ENCODE measurements at regions not wholly inside any gene's neighbourhood (a gene's known extent, or its start where the extent isn't known, plus 50 kb on each side); places are given as distances from the start of the nearest gene placed in this dataset.

DNA sequence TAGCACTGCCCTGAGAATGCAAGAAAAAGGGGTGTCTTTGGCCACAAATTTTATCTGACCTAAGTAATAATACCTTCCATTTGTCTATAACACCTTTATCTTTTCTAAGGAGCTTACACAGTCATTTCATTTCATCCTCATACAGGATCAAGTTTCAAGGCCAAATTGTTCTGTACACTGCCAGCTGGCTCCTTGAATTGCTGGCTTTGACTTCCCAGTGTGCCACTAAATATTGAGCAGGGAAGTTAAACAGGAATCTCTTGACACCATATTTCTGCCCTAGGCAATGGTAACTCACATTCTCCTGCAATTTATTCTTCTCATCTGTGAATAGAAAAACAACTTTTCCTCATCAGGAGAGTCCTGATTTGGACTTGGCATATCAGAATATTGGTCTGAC, 195.1 kb upstream of the LRP1B start:
- no peak overlapping the region for H3K4me3 Mint-ChIP-seq
- Histone ChIP-seq H3K4me2 (replicated peaks; ENCODE audit: low read depth, low read length, poor library complexity, severe bottlenecking) (no peak overlapping the region), H3K79me2 (ENCODE audit: control insufficient read depth, insufficient read depth, low read length) (no peaks in the 10 kb centered on the region), H3K4me1 (ENCODE audit: control insufficient read depth in 2 of 2, insufficient read depth in 2 of 2, low read length in 2 of 2) (no peaks in the 10 kb centered on the region), H2AFZ (ENCODE audit: insufficient read depth, low read depth, low read length, poor library complexity, severe bottlenecking) (no peak overlapping the region), H3K4me3 (ENCODE audit: control extremely low read depth in 1 of 5, extremely low read depth in 1 of 5, insufficient read depth in 1 of 5, low read depth in 2 of 5, low read length in 4 of 5) (no peak overlapping the region), H3K9me3 (ENCODE audit: control extremely low read depth in 1 of 3, control insufficient read depth in 2 of 3, insufficient read depth in 1 of 3, low read length in 2 of 3) (peaks cover 0 to 1% (median 0%) of the 10 kb centered on the region in 3 donors), H3K9ac (ENCODE audit: low read length) (no peak overlapping the region), H3K27me3 (replicated peaks in 1 of 4; ENCODE audit: control extremely low read depth in 1 of 4, control insufficient read depth in 3 of 4, insufficient read depth in 4 of 4, low read length in 3 of 4) (no peaks in the 10 kb centered on the region), H4K20me1 (ENCODE audit: control insufficient read depth, insufficient read depth, low read length, poor library complexity, severe bottlenecking) (no peaks in the 10 kb centered on the region), H3K36me3 (replicated peaks in 1 of 2; ENCODE audit: control extremely low read depth in 1 of 2, control insufficient read depth in 1 of 2, extremely low read depth in 1 of 2, insufficient read depth in 2 of 2, low read length in 1 of 2) (no peaks in the 10 kb centered on the region), H3K27ac (ENCODE audit: low read length in 2 of 2) (no peak overlapping the region)
- H3K4me1 Mint-ChIP-seq: no peaks in the 10 kb centered on the region
- POLR2A ChIA-PET: no interaction called here
- intact Hi-C loops (cut with micrococcal nuclease): no loop called here
- H3K27ac Mint-ChIP-seq: no peak overlapping the region
- H3K27me3 Mint-ChIP-seq: no peaks in the 10 kb centered on the region
- no peak for ATAC-seq (ENCODE audit: low read depth)
- CTCF ChIA-PET: no interaction called here
- no peak for DNase-seq
- TF ChIP-seq EZH2 (IDR thresholded peaks at IDR 0.05; ENCODE audit: borderline replicate concordance, insufficient read depth, low read depth, low read length, poor library complexity, severe bottlenecking) (no peak), CTCF (IDR thresholded peaks at IDR 0.05) (no peak)
- no peaks in the 10 kb centered on the region for H3K9me3 Mint-ChIP-seq (ENCODE audit: insufficient read depth)

DNA sequence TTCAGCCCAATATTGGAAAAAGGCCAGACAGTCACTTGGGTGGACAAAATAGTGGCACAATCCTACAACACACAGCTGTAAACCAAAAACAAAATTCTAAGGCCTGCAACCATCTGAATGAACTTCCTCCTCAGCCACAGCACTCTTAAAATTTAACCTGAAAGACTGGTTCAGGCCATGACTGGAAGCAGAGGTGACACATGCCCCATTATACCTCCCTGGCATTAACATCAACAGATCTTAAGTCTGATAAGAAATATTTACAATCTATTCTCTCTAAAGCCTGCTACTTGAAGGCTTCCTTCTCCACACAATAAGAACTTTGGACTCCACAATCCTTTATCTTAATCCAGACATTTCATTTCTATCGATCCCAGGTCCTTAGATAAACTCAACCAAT, 192.4 kb upstream of the LRP1B start:
- H3K27me3 ChIP-seq (replicated peaks in 1 of 4; ENCODE audit: control extremely low read depth in 1 of 4, control insufficient read depth in 3 of 4, insufficient read depth in 4 of 4, low read length in 3 of 4): no peaks in the 10 kb centered on the region
- ChIA-PET CTCF (no interaction called here), POLR2A (no interaction called here)
- no peaks in the 10 kb centered on the region for H3K4me1 ChIP-seq (ENCODE audit: control insufficient read depth in 2 of 2, insufficient read depth in 2 of 2, low read length in 2 of 2)
- Mint-ChIP-seq H3K27me3 (no peaks in the 10 kb centered on the region), H3K27ac (no peak overlapping the region), H3K9me3 (ENCODE audit: insufficient read depth) (no peaks in the 10 kb centered on the region), H3K4me1 (no peaks in the 10 kb centered on the region), H3K4me3 (no peak overlapping the region)
- 63% methylated on average over 1 of the region's 1 CpG for WGBS (ENCODE audit: insufficient coverage)
- H3K79me2 ChIP-seq (ENCODE audit: control insufficient read depth, insufficient read depth, low read length): no peaks in the 10 kb centered on the region
- no peaks in the 10 kb centered on the region for H3K36me3 ChIP-seq (replicated peaks in 1 of 2; ENCODE audit: control extremely low read depth in 1 of 2, control insufficient read depth in 1 of 2, extremely low read depth in 1 of 2, insufficient read depth in 2 of 2, low read length in 1 of 2)
- H2AFZ ChIP-seq (ENCODE audit: insufficient read depth, low read depth, low read length, poor library complexity, severe bottlenecking): no peak overlapping the region
- intact Hi-C loops (cut with micrococcal nuclease): no loop called here
- no peak overlapping the region for H3K27ac ChIP-seq (ENCODE audit: low read length in 2 of 2)
- H3K9ac ChIP-seq (ENCODE audit: low read length): no peak overlapping the region
- H3K4me2 ChIP-seq (replicated peaks; ENCODE audit: low read depth, low read length, poor library complexity, severe bottlenecking): no peak overlapping the region
- H3K4me3 ChIP-seq (ENCODE audit: control extremely low read depth in 1 of 5, extremely low read depth in 1 of 5, insufficient read depth in 1 of 5, low read depth in 2 of 5, low read length in 4 of 5): no peak overlapping the region
- H4K20me1 ChIP-seq (ENCODE audit: control insufficient read depth, insufficient read depth, low read length, poor library complexity, severe bottlenecking): no peaks in the 10 kb centered on the region
- ATAC-seq (ENCODE audit: low read depth) (no peak), DNase-seq (no peak)
- H3K9me3 ChIP-seq (ENCODE audit: control extremely low read depth in 1 of 3, control insufficient read depth in 2 of 3, insufficient read depth in 1 of 3, low read length in 2 of 3): no peaks in the 10 kb centered on the region
- no peak for TF ChIP-seq EZH2 (IDR thresholded peaks at IDR 0.05; ENCODE audit: borderline replicate concordance, insufficient read depth, low read depth, low read length, poor library complexity, severe bottlenecking)
- TF ChIP-seq CTCF (IDR thresholded peaks at IDR 0.05): no peak

Data from B cell (primary cell).